ENCODE measurements at regions not wholly inside any gene's neighbourhood (a gene's known extent, or its start where the extent isn't known, plus 50 kb on each side); places are given as distances from the start of the nearest gene placed in this dataset.

- TF ChIP-seq, protein P1, sequence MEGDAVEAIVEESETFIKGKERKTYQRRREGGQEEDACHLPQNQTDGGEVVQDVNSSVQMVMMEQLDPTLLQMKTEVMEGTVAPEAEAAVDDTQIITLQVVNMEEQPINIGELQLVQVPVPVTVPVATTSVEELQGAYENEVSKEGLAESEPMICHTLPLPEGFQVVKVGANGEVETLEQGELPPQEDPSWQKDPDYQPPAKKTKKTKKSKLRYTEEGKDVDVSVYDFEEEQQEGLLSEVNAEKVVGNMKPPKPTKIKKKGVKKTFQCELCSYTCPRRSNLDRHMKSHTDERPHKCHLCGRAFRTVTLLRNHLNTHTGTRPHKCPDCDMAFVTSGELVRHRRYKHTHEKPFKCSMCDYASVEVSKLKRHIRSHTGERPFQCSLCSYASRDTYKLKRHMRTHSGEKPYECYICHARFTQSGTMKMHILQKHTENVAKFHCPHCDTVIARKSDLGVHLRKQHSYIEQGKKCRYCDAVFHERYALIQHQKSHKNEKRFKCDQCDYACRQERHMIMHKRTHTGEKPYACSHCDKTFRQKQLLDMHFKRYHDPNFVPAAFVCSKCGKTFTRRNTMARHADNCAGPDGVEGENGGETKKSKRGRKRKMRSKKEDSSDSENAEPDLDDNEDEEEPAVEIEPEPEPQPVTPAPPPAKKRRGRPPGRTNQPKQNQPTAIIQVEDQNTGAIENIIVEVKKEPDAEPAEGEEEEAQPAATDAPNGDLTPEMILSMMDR (conservative IDR thresholded peaks at IDR 0.05): no peak
- TF ChIP-seq ZFX (IDR thresholded peaks at IDR 0.05): no peak
Observed at GRCh38 chr12:25886396-25886795, 72.1 kb upstream of the RASSF8 start.

Data from C4-2B (cell line).